Middle frontal gyrus (tissue), 1 donor: ENCODE measurements at regions not wholly inside any gene's neighbourhood (a gene's known extent, or its start where the extent isn't known, plus 50 kb on each side); places are given as distances from the start of the nearest gene placed in this dataset.
"Not testable (repeated sequence)": the region's sequence is repeated elsewhere in the genome, so short reads cannot be mapped to it uniquely, and the experiment has no call there.

Experiments
- DNase-seq: peaks from one replicate; pipeline ENCODE4 v3.0.0-alpha.2; 2015; ENCODE audit warnings: low spot score; ENCODE audit errors: extremely low spot score

DNA sequence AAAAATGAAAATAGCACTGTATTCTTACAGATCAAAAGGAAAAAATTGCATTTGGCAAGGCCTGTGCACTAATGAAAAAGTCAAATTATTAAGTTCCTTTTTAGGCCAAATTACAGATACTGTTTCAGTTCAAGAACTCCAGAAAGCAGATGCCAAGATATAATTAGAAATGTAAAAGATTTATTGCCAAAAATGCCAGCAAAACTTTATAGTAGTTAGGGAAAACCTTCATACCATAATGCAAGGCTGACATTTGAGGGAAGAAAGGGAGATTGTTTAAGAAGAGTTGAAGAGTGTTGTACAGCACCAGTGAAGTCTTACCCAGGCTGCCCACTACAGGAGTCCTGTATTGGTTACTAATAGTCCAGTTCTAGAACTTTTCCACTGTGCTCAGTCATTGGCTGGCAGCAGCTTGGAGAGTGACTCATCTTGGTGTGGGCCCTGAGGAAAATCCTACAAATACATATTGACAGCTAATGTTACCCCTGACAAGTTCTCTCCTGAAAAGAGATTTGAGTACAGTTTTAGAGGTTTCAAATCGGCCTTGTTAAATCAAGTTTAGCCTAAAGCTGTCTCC lies 600.4 kb downstream of the C12orf50 start:
- DNase-seq = no peak

DNA sequence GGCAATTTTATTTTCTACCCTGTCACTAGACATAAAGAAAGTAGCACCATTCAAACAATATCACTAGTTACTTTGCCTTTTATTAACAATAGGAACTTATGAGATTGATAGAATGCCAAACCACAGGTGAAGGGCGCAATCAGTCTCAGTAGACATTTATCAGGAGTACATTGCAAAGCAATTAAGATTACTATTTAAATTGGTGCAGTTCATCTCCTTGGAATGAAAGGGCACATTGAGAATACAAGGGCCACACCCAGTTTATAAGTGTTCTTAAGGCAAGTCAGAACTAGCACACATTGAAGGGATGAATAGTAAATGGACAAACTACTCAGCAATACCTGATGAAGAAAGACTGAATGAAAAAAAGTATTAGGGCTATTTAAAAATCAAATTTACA lies 601.4 kb downstream of the C12orf50 start:
- no peak for DNase-seq

GRCh38 chr12:87425942-87426554 lies 603.2 kb downstream of the C12orf50 start:
- no peak for DNase-seq

DNA sequence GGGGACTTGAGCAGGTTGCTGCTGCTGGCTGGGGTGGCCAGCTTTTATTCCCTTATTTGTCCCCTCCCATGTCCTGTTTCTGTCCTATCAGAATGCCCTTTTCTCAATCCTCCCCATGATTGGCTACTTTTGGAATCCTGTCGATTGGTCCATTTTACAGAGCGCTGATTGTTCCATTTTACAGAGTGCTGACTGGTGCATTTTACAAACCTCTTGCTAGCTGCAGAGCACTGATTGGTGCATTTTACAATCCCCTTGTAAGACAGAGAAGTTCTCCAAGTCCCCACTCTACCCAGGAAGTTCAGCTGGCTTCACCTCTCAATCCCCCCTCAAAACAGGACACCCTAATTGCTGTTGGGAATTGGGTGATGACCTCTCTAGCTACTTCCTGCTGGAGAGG lies 608.0 kb downstream of the C12orf50 start:
- not testable (repeated sequence) for DNase-seq

DNA sequence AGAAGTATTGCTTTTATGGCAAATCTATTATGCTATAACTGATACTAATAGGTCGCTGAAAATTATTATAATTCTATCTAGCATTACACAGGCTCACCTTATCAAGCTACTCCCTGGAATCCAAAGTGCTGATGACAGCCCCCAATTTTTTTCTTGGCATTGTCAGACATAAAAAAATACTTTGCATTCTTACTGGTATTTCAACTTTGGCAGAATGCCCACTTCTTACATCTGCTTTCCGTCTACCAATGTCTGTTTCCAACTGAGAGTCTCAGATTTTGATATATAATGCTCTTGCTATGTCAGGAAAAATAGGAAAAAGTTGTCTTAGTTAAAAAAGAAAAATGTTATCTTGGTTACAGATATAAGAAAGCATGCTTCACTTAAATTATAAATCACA lies 615.4 kb downstream of the C12orf50 start:
- no peak for DNase-seq

DNA sequence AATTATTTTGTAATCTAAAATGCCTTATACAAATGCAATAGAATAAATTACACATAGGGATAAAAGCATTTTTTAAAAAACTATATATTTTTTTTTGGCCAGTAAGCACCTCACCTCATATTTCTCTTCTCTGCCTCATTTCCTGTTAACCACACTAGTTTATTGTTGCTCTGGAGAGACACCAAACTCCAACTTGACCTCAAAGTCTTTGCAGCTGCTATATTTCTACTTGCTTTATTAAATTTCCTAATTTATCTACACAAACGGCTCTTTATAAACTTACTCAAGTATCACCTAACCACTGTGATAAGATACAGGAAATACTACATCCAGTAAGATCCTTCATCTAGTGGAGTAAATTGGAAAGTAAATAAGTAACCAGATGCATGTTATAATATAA lies 622.3 kb downstream of the C12orf50 start:
- DNase-seq = no peak

DNA sequence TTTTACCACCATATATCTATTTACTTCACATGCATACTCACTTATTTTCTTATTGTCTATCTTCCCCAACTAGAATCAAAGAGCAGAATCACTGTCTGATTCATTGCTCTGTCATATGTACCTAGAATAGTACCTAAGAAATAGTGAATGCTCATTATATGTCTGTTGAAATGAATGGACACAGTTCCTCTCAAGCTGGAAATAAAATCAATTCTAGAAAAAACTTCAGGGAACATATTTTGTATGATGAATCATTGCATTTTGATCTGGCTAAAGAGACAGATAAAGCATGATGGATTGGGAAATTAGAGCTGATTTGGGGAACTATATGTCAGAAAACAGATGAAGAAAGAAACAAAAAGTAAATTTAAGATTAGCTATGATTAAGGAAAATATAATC lies 623.3 kb downstream of the C12orf50 start:
- DNase-seq = no peak

DNA sequence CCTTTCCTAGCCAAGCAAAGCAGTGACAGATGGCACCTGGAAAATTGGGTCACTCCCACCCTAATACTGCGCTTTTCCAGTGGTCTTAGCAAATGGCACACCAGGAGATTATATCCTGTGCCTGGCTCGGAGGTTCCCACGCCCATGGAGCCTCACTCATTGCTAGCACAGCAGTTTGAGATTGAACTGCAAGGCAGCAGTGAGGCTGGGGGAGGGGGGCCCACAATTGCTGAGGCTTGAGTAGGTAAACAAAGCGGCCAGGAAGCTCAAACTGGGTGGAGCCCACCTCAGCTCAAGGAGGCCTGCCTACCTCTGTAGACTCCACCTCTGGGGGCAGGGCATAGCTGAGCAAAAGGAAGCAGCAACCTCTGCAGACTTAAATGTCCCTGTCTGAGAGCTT lies 635.0 kb downstream of the C12orf50 start:
- not testable (repeated sequence) for DNase-seq

DNA sequence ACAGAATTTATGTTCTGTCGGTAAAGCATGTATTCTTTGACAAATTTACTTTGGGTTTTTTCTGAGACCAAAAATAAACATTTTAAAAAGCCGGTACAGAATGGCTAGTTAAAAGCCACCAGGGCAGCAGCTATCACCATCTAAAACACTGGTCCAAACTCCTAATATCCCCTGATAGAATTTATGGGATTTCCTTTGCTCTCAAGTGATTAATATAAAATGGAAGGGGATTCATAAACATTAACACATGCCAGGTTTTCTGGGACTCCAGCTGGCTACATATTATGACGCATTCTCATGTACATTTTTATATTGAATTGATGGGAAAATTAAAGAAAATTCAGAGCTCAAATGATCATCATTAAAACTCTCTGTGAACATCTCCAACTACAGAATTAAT lies 640.8 kb downstream of the C12orf50 start:
- no peak for DNase-seq

- DNase-seq = no peak
These were observed 643.9 kb downstream of the C12orf50 start for GRCh38 chr12:87385322-87385721.

DNA sequence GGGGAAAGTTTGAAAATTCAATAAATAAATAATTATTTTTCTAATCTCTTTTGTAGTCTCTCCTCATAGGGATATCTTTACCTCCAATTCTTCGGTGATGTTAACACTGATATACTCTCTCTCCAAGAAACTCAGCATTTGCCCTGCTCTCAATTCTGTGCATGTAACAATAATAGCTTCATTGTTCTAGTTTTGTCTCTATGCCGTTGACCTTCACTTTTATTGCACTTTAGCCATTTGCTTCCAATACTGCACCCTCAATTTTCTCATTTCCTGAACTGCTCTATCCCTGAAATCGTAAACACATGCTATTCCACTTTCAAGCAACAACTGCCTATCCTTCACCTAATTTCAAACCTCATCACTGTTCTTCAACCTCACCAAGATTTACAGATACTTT lies 645.0 kb downstream of the C12orf50 start:
- DNase-seq = no peak

DNA sequence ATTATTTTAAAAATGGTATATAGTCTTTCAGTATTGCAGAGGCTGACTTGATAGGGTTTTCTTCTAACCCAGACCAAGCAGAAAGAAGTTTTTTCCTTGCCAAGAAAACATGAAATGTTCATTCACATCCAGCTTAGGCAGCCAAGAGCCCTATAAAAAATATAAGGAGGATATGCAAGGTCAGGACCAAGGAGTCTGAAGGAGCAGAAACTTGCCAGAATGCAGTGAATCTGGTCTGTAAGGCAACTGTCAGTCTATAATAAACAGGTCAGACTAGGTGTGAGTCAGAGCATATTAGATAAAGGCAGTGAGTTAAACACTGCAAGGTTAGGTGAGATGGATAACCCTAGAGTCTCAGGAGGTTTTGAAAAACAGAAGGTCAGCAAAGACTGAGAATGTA lies 645.5 kb downstream of the C12orf50 start:
- DNase-seq = no peak

DNA sequence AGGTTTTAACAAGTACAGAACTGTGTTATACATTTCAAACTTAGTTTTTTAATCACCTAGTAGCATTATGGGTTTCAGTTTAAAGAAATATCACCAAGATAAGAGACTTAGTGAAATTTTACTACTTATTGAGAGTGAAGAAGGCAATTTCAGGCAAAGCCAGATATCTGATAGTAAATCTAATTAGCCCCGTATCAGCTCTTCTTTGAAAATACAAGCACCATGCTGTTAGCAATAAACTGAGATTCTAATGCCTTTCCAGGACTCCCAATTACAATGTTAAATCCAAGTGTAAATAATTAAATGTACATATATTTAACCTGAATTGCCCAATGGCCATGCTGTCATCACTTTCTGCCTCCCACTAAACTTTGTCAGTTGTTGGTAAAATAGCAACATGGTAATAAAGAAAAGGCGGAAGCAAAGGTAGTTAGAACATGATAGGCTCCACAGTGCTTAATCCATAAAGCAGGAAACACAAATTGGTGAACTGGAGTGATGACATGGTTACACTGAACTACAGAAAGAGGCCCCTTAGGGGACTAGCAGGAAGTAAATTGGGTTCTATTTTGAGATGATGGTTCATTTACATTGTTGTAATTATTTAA lies 646.1 kb downstream of the C12orf50 start:
- no peak for DNase-seq

GRCh38 chr12:87382436-87382835 lies 646.8 kb downstream of the C12orf50 start:
- no peak for DNase-seq

DNA sequence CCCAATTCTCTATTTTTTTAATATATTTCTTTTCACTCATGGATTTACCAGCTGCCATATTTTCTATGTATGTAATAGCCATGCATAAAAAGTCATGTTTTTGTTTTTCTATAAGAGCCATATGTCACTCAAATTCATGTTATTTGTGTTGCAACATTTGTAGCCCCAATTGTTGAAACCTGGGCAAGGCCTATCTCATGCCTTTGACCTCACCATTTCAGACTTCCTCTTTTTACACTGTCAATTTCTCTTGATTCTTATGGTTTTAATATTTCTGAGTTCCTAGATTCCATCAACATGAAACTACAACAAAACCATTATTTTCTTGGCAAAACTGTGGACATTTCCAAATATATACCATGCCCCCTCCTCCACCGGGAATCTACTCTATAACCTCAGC lies 647.5 kb downstream of the C12orf50 start:
- no peak for DNase-seq

GRCh38 chr12:87378526-87378925 lies 650.7 kb downstream of the C12orf50 start:
- DNase-seq = no peak

- no peak for DNase-seq
These were observed 652.5 kb downstream of the C12orf50 start for GRCh38 chr12:87376722-87377121.

GRCh38 chr12:87369161-87369560 lies 660.0 kb downstream of the C12orf50 start:
- DNase-seq = no peak

DNA sequence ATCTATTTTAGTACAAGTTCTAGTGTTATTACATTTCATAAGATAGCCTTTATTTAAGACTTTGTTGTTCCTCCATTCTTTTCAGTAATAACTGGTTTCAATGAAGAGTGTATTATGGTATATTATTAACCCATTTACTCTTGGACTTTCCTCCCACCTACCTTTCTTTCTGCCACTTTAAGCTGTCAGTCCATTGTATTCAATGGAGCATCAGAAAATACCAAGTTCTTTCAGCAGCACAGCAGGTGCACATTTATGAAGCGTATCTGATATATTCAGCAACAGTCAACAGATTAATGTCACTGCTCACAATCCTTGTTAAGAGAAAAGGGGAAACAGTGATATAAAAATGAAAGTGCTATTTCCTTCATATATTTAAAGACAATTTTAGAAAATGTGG lies 660.9 kb downstream of the C12orf50 start:
- no peak for DNase-seq

GRCh38 chr12:87365423-87365822 lies 663.8 kb downstream of the C12orf50 start:
- no peak for DNase-seq

- no peak for DNase-seq
These were observed 665.6 kb downstream of the C12orf50 start for GRCh38 chr12:87363497-87364084.

DNA sequence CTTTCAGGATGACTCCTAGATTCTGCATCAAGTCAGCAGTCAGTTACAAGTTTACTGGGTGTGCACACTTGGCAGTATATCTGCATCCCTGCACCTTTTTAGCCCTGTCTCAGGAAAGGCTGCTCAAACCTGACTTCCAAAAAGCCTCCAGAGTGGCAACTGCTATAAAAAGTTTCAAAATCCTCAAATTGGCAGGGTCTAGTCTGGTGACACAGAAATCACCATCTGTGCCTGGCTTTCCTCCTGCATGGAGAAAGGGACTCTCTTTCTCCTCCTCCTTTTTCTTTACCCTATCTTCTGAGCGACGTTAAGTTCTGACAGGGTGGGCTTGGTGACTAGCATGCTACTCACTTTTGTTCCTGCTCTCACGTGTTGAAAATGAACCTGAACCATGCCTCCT lies 679.5 kb downstream of the C12orf50 start:
- DNase-seq = no peak

DNA sequence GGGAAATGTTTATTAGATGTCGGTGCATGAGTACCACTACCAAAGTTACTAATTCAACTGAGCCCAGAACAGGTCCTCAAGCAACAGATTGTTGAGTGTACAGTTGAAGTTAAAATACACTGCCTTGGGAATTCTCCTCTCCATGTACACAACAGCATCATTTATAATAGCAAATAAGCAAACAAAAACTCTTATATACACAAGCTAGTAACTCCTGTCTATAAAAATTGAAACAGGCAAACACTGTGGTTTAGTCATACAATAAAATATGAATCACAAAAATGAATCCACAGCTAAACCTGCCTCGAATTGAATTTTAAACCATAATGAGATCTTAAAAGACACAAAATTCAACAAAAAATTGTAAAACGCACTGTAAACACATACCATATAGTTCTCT lies 681.1 kb downstream of the C12orf50 start:
- no peak for DNase-seq
